ENCODE measurements at regions not wholly inside any gene's neighbourhood (a gene's known extent, or its start where the extent isn't known, plus 50 kb on each side); places are given as distances from the start of the nearest gene placed in this dataset.

DNA sequence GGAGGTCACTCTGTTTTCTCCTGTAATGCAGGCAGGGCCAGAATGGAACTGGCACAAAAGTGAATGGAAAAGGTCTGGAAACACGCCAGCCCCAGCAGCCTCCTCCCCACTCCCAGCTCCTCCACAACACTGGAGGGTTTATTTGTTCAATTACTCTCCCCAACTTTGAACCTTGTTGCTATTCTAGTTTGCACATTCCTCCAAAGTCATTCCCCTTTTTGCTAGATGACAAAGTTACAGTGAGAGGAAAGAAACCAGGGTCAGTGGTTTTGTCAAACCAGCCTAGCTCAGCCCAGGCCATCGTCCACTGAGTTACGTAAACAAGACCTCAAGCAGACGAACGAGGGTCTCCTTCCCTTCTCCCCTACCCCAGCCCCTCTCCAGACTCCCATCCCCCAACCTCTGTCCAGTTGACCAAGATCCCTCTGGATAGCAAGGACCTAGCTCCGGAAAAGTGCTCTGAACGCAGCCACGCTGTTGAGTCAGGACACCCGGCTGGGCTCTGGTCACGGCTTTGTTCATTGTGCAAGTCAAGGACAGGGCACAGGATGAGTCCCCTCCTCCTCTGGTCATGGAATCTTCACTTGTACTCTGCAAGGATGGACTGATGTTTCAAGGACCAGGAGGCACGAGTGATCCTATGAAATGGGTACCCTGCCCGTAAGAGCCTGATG, 180.0 kb downstream of the USP12 start:
- Histone ChIP-seq H3K9ac (ENCODE audit: extremely low read depth, insufficient read length, low read length) (no peak overlapping the region), H3K79me2 (ENCODE audit: insufficient read depth, low read length) (no peaks in the 10 kb centered on the region), H2BK15ac (ENCODE audit: low read depth, low read length) (no peak overlapping the region), H3K14ac (ENCODE audit: insufficient read depth, low read length) (no peak overlapping the region), H3K9me3 (ENCODE audit: control insufficient read depth, low read depth, low read length) (no peaks in the 10 kb centered on the region), H3K23me2 (ENCODE audit: insufficient read length, low read depth, low read length, poor library complexity, severe bottlenecking) (no peaks in the 10 kb centered on the region), H3K4ac (ENCODE audit: low read depth, low read length) (no peak overlapping the region), H2BK120ac (ENCODE audit: low read depth, low read length, poor library complexity, severe bottlenecking) (no peak overlapping the region), H3T11ph (ENCODE audit: low read length) (no peak overlapping the region), H3K27me3 (ENCODE audit: insufficient read depth, low read length) (no peaks in the 10 kb centered on the region), H4K91ac (ENCODE audit: insufficient read length, low read depth, low read length) (no peak overlapping the region), H4K20me1 (ENCODE audit: control insufficient read depth, insufficient read depth, insufficient read length) (no peaks in the 10 kb centered on the region), H3K4me1 (ENCODE audit: insufficient read depth, low read length) (no peaks in the 10 kb centered on the region), H3K27ac (ENCODE audit: insufficient read length, low read depth, low read length) (no peak overlapping the region), H3K56ac (ENCODE audit: insufficient read length, low read depth, low read length) (no peak overlapping the region), H2AK5ac (ENCODE audit: insufficient read length, low read length) (no peak overlapping the region), H2BK5ac (ENCODE audit: insufficient read length, low read length) (no peak overlapping the region), H4K5ac (ENCODE audit: insufficient read length, low read depth, low read length) (no peak overlapping the region), H3K79me1 (ENCODE audit: insufficient read depth, low read depth, low read length, poor library complexity, severe bottlenecking) (no peaks in the 10 kb centered on the region), H3K4me2 (ENCODE audit: insufficient read depth, insufficient read length, low read length) (no peak overlapping the region), H2BK12ac (ENCODE audit: insufficient read length, low read depth, low read length) (no peak overlapping the region), H2AFZ (ENCODE audit: low read length) (no peak overlapping the region), H3K18ac (ENCODE audit: insufficient read length, low read depth, low read length) (no peak overlapping the region), H3K23ac (ENCODE audit: insufficient read length, low read depth, low read length) (no peak overlapping the region), H4K8ac (replicated peaks; ENCODE audit: insufficient read length, low read depth, low read length) (no peak overlapping the region), H2BK20ac (ENCODE audit: low read depth, low read length, poor library complexity, severe bottlenecking) (no peak overlapping the region)
- TF ChIP-seq, protein P1, sequence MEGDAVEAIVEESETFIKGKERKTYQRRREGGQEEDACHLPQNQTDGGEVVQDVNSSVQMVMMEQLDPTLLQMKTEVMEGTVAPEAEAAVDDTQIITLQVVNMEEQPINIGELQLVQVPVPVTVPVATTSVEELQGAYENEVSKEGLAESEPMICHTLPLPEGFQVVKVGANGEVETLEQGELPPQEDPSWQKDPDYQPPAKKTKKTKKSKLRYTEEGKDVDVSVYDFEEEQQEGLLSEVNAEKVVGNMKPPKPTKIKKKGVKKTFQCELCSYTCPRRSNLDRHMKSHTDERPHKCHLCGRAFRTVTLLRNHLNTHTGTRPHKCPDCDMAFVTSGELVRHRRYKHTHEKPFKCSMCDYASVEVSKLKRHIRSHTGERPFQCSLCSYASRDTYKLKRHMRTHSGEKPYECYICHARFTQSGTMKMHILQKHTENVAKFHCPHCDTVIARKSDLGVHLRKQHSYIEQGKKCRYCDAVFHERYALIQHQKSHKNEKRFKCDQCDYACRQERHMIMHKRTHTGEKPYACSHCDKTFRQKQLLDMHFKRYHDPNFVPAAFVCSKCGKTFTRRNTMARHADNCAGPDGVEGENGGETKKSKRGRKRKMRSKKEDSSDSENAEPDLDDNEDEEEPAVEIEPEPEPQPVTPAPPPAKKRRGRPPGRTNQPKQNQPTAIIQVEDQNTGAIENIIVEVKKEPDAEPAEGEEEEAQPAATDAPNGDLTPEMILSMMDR (conservative IDR thresholded peaks at IDR 0.05): no peak
- no peak for DNase-seq
- H3K9me3 Mint-ChIP-seq: 0 out of 5 replicates have a peak, but pooled peaks cover 0 to 2% of the 10 kb centered on the region in 2 experiments
- no peak overlapping the region for H3K4me3 Mint-ChIP-seq
- H3K27me3 Mint-ChIP-seq (ENCODE audit: low read depth): peaks cover 4% of the 10 kb centered on the region; the same call in 1 of the 2 replicates
- no CpG with 5 or more reads among the region's 12 CpGs for WGBS (ENCODE audit: extremely low coverage, insufficient read length, low lambda C conversion rate)
- no peaks in the 10 kb centered on the region for H3K4me1 Mint-ChIP-seq
- no peak overlapping the region for H3K27ac Mint-ChIP-seq
- H3K36me3 Mint-ChIP-seq (ENCODE audit: insufficient read depth in 1 of 3, low read depth in 3 of 3): no peaks in the 10 kb centered on the region
